ENCODE measurements at regions not wholly inside any gene's neighbourhood (a gene's known extent, or its start where the extent isn't known, plus 50 kb on each side); places are given as distances from the start of the nearest gene placed in this dataset.
"Not testable (repeated sequence)": the region's sequence is repeated elsewhere in the genome, so short reads cannot be mapped to it uniquely, and the experiment has no call there.

GRCh38 chr6:140684776-140685550 lies 1310.5 kb upstream of the CITED2 start:
- no peak for DNase-seq

DNA sequence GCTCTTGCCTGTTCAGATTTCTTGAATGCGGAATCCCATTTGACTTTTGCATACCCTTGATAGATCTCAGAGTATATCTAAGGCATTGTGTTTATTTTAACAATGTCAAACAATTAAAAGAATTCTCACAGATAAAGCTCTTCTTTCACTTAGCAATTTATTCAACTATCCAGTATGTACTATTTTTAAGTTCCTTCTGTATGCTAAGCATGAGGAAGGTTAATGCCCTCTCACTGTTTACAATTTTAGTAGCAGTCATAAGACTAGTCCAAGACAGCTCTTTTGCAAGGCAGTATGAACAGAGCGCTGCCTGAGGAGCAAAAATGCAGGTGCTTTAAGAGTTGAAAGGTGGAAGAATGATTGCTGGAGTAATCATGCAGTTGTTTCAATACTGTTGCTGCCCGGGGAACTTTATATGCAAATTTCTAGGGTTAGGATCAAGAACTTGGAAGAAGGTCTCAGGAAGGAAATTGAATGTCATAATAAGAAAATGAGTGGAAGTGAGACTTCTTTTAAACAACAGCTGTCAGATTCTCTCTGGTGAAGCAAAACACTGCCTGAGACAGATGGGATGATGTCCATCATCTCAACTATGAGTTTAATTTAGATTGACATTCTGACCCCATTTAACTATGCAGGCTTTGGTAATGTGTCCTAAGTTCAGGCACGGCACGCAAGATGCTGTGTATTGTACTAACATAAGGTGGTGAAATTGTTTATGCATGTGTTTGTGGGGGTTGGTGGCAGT lies 1303.5 kb upstream of the CITED2 start:
- no peak for DNase-seq

- no peak for DNase-seq
Observed at GRCh38 chr6:140671926-140672325, 1297.5 kb upstream of the CITED2 start.

DNA sequence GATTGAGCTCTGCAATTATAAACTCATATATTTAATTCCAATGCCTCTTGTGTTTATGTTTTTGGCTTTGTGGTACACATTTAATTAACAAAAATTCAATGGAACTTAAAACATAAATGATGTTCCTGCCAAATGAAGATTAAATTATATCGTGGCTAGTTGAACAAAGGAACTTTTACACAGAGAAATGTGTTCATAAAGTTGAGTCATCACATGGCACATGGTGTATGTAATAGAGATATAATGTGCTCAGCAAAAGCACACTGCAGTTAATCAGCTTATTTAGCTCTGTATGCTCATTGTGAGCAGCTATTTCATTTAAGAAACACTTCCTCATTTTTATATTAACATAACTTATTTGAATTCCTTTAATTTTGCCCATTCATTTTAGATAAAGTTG lies 1295.6 kb upstream of the CITED2 start:
- DNase-seq = no peak

GRCh38 chr6:140669321-140669720 lies 1294.9 kb upstream of the CITED2 start:
- no peak for DNase-seq

DNA sequence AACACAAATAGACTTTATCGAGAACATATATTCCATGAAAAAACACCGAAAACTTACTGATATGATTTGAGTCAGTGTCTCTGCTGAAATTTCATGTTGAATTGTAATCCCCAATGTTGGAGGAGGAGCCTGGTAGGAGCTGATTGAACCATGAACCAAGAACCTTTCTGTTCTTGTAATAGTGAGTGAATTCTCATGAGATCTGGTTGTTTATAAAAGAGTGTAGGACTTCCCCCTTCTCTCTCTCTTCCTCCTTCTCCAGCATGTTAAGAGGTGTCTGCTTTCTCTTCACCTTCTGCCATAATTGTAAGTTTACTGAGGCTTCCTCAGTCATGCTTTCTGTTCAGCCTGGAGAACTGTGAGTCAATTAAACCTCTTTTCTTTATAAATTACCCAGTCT lies 1289.3 kb upstream of the CITED2 start:
- DNase-seq = no peak

GRCh38 chr6:140663094-140663493 lies 1288.6 kb upstream of the CITED2 start:
- no peak for DNase-seq

DNA sequence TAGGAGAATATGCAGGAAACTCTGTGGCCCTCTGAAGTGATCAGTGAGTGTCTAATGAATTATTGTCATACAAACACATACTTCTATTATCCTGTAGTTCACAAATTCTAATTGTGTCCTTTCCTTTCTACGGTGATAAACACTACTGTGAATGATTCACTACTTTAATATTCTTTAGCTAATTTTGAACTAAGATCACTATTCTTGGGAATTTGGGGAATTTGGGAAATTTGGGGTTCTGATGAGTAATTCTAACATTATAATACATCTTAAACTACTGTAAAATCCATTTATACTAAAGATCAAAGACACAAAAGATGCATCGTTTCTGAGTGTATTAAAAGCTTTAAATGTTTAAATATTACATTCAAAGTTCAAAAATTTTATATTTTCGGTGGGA lies 1287.2 kb upstream of the CITED2 start:
- DNase-seq = no peak

GRCh38 chr6:140660295-140660694 lies 1285.8 kb upstream of the CITED2 start:
- no peak for DNase-seq

- DNase-seq = no peak
Observed at GRCh38 chr6:140653972-140654371, 1279.5 kb upstream of the CITED2 start.

DNA sequence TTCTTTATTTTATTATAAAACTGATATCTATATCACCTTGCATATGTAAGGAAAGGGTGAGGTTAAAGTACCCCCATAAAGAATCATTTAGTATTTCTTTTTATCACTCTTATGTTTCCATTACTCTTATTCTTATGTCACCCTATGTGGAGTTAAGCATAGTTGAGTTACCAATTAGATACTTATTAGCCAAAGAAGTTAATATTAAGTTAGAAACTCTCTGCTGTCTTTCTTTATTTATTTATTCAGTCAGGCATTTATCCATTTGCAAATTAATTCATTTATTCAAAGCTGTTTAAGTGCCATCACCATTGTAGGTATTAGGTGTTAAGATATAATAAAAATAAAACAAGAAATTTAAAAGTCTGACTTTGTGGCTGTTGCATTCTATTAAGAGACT lies 1279.1 kb upstream of the CITED2 start:
- DNase-seq = no peak

DNA sequence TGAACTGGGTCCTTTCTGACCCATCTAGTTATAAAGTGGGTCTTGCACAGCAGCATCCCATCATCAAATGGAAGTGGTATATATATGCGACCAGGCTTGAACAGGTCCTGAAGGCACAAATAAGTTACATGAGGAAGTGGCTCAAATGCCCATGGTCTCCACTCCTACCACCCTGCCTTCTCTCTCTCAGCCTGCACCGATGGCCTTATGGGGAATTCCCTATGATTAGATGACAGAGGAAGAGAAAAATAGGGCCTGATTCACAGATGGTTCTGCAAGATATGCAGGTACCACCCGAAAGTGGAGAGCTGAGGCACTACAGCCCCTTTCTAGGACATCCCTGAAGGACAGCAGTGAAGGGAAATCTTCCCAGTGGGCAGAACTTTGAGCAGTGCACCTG lies 1275.1 kb upstream of the CITED2 start:
- not testable (repeated sequence) for DNase-seq

GRCh38 chr6:140647322-140647721 lies 1272.9 kb upstream of the CITED2 start:
- DNase-seq = not testable (repeated sequence)

DNA sequence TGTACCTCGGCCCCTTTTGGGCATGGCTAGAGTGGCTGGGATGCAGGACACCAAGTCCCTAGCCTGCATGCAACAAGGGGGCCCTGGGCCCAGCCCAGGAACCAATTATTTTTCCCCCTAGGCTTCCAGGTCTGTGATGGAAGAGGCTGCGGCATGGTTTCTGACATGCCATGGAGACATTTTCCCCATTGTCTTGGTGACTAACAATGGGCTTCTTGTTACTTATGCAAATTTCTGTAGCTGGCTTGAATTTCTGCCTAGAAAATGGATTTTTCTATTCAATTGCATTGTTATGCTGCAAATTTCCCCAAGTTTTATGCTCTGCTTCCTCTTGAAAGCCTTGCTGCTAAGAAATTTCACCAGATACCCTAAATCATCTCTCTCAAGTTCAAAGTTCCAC lies 1269.6 kb upstream of the CITED2 start:
- no peak for DNase-seq

GRCh38 chr6:140641412-140641811 lies 1267.0 kb upstream of the CITED2 start:
- DNase-seq = no peak

DNA sequence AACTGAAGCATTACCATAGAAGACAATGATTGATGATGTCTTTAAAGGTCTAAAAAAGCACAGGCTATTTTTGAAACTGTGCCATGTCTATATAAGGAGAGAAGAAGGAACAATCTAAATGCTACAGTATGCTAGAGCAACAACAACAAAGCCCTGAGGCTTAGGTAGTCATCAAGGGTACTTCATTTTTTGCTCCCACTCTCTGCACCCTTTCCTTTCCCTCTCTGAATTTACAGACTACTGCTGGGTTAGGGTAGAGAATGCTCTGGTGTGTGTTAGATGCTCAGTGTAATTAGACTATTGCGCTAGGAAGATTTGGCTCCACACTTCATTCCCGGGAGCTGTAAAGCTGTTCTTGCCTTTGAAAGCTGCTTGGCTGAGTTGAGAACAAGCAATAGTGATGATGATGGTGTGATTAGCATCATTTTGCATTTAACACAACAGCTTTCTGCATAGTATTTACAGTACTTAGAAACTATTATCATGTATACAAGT lies 1262.5 kb upstream of the CITED2 start:
- DNase-seq = no peak

DNA sequence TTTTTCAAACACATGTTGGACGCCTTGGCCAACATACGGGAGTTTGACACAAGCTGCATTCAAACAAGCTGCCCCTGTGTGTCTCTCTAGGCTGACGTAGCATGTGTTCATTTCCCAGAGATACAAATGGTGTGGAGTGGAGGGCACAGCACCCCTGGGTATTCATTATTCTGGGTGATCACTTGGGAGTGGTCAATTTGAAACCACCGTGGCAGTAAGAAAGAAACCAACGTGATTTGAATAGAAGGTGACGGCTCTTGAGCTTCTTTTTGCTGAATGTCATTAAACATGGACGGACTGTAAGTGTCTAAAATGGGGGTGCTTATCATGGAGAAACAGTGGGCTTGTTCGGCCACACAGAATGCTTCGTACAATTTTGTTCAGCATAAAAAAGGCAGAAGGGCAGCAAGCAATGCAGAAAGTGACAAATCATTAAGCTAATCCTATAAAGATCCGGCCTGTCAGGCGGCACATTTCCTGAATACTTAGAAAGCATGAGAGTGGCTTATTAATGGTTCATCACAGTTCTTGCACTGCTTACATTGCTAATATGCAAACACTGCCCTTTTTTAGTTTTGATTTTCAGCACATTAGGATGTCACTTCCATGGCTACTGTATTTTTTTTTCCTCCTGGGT lies 1261.9 kb upstream of the CITED2 start:
- DNase-seq = no peak

- DNase-seq = no peak
Observed at GRCh38 chr6:140627002-140627401, 1252.6 kb upstream of the CITED2 start.

DNA sequence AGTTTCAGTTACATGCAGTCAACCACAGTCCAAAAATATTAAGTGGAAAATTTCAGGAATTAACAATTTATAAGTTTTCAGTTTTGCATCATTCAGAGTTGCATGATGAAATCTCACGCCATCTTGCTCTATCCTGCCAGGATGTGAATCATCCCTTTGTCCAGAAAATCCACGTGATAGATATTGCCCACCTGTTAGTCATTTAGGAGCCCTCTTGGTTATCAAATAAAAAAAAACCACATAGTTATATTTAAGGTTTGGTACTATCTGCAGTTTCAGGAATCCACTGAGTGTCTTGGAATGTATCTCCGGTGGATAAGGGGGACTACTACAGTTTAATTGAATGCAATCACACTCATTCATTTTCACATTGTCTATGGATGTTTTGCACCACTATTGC lies 1249.0 kb upstream of the CITED2 start:
- DNase-seq = no peak

- no peak for DNase-seq
Observed at GRCh38 chr6:140620496-140620895, 1246.0 kb upstream of the CITED2 start.

- no peak for DNase-seq
Observed at GRCh38 chr6:140609956-140610355, 1235.5 kb upstream of the CITED2 start.

DNA sequence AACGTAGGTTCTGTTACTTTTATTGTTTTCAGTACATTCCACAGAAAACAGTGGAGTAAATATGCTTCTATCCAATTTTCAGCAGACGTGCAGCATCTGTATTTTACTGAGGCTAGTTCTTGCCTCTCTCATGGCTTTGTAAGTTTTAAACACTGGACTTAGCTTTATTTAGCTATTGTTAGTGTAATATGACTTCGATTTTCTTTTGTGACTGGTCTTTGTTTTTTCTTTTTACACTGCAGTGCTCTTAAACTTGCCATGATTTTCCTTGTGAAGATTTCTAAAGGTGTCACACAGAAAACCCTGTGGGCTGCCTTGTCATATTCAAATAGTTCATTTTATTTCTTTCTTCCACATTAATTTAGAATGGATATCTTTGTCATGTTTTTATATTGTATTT lies 1234.9 kb upstream of the CITED2 start:
- DNase-seq = no peak

- DNase-seq = no peak
Observed at GRCh38 chr6:140604786-140605185, 1230.3 kb upstream of the CITED2 start.
